Hepatocyte (in vitro differentiated cells): ENCODE measurements at regions not wholly inside any gene's neighbourhood (a gene's known extent, or its start where the extent isn't known, plus 50 kb on each side); places are given as distances from the start of the nearest gene placed in this dataset.
"Not testable (repeated sequence)": the region's sequence is repeated elsewhere in the genome, so short reads cannot be mapped to it uniquely, and the experiment has no call there.

Source experiments
- EZH2 ChIP-seq: fragments of 200-600 bp; sonication (generic); IDR thresholded peaks from 2 replicates; pipeline ENCODE4 v1.6.1; 2016; ENCODE audit warnings: antibody characterized with exemption, mild to moderate bottlenecking, borderline replicate concordance
- TF ChIP-seq, protein P1 (sequence below): fragments of 200-600 bp; sonication (generic); IDR thresholded peaks from 2 replicates; pipeline ENCODE4 v1.5.1; 2016; ENCODE audit warnings: antibody characterized with exemption, mild to moderate bottlenecking; ENCODE audit not compliant: poor library complexity

- TF ChIP-seq, protein P1, sequence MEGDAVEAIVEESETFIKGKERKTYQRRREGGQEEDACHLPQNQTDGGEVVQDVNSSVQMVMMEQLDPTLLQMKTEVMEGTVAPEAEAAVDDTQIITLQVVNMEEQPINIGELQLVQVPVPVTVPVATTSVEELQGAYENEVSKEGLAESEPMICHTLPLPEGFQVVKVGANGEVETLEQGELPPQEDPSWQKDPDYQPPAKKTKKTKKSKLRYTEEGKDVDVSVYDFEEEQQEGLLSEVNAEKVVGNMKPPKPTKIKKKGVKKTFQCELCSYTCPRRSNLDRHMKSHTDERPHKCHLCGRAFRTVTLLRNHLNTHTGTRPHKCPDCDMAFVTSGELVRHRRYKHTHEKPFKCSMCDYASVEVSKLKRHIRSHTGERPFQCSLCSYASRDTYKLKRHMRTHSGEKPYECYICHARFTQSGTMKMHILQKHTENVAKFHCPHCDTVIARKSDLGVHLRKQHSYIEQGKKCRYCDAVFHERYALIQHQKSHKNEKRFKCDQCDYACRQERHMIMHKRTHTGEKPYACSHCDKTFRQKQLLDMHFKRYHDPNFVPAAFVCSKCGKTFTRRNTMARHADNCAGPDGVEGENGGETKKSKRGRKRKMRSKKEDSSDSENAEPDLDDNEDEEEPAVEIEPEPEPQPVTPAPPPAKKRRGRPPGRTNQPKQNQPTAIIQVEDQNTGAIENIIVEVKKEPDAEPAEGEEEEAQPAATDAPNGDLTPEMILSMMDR, result not testable (repeated sequence)
- TF ChIP-seq EZH2, result not testable (repeated sequence)
These were observed 148.7 kb upstream of the FNDC3A start for GRCh38 chr13:48826922-48827454.
